PC-3 (cell line): ENCODE measurements at regions not wholly inside any gene's neighbourhood (a gene's known extent, or its start where the extent isn't known, plus 50 kb on each side); places are given as distances from the start of the nearest gene placed in this dataset.

Experiments
- ATAC-seq: fragments of 200-7000 bp; cut with Tn5 transposase; 2 replicates; pipeline ENCODE4 v1.9.1; 2020; ENCODE audit warnings: mild to moderate bottlenecking, moderate library complexity
- BruUV-seq: library from RNA; stranded (reverse); fragments of 400-500 nt; replicated peaks from 2 replicates; lab custom pipeline; 2021; lab: Mats Ljungman, UMichigan
- CTCF ChIA-PET: fragments of 300-600 bp; sonication (Branson Sonifier 250); formaldehyde crosslinking; loops from one replicate; lab custom pipeline; 2022; ENCODE audit warnings: antibody characterized with exemption; lab: Charles Lee
- POLR2A ChIA-PET: fragments of 300-600 bp; sonication (Branson Sonifier 250); formaldehyde crosslinking; loops from one replicate; lab custom pipeline; 2022; ENCODE audit warnings: antibody characterized with exemption; ENCODE audit not compliant: unreplicated experiment; lab: Charles Lee
- DNase-seq: peaks from one replicate; pipeline ENCODE4 v3.0.0-alpha.2; 2015
- H2AFZ ChIP-seq: fragments of 300-600 bp; sonication (generic); 2 replicates; pipeline ENCODE4 v1.6.0; 2016; ENCODE audit warnings: antibody characterized with exemption, low read length
- H3F3A ChIP-seq: fragments of 300-600 bp; sonication (generic); one replicate; pipeline ENCODE4 v1.6.0; 2017; ENCODE audit warnings: antibody characterized with exemption, low read length, control low read depth, mild to moderate bottlenecking; ENCODE audit not compliant: unreplicated experiment
- H3K27ac ChIP-seq: fragments of 300-600 bp; sonication (generic); 2 replicates; pipeline ENCODE4 v1.5.1; 2016; ENCODE audit warnings: mild to moderate bottlenecking, low read length
- H3K27me3 ChIP-seq: fragments of 300-600 bp; sonication (generic); 2 replicates; pipeline ENCODE4 v1.6.1; 2016; ENCODE audit warnings: low read length, mixed read lengths
- H3K36me3 ChIP-seq: fragments of 300-600 bp; sonication (generic); 2 replicates; pipeline ENCODE4 v1.6.1; 2016; ENCODE audit warnings: low read depth, mixed run types, low read length, mixed read lengths
- H3K4me1 ChIP-seq: fragments of 300-600 bp; sonication (generic); 2 replicates; pipeline ENCODE4 v1.5.1; 2016; ENCODE audit warnings: low read length; ENCODE audit not compliant: insufficient read depth
- H3K4me2 ChIP-seq: fragments of 300-600 bp; sonication (generic); 2 replicates; pipeline ENCODE4 v1.6.0; 2016; ENCODE audit warnings: low read length
- H3K4me3 ChIP-seq: fragments of 300-600 bp; sonication (generic); 2 replicates; pipeline ENCODE4 v1.5.1; 2016; ENCODE audit warnings: mild to moderate bottlenecking, low read length, mixed read lengths
- H3K79me2 ChIP-seq: fragments of 300-600 bp; sonication (generic); 2 replicates; pipeline ENCODE4 v1.6.1; 2017; ENCODE audit warnings: low read length, mixed read lengths
- H3K9ac ChIP-seq: fragments of 300-600 bp; sonication (generic); 2 replicates; pipeline ENCODE4 v1.6.0; 2016; ENCODE audit warnings: mild to moderate bottlenecking, low read length
- H3K9me2 ChIP-seq: fragments of 300-600 bp; sonication (generic); replicated peaks from 2 replicates; pipeline ENCODE4 v1.6.1; 2016; ENCODE audit warnings: mixed run types, low read length, mixed read lengths
- H3K9me3 ChIP-seq: fragments of 300-600 bp; sonication (generic); 2 replicates; pipeline ENCODE4 v1.6.1; 2016; ENCODE audit warnings: low read length, mixed read lengths
- H4K20me1 ChIP-seq: fragments of 300-600 bp; sonication (generic); 2 replicates; pipeline ENCODE4 v1.6.1; 2016; ENCODE audit warnings: low read length, mixed read lengths
- EZH2 ChIP-seq: fragments of 300-600 bp; sonication (generic); IDR thresholded peaks from one replicate; pipeline ENCODE4 v1.6.1; 2017; ENCODE audit warnings: antibody characterized with exemption, mild to moderate bottlenecking, low read length; ENCODE audit not compliant: unreplicated experiment
- EZH2phosphoT487 ChIP-seq: fragments of 300-600 bp; sonication (generic); IDR thresholded peaks from 2 replicates; pipeline ENCODE4 v1.6.1; 2018; ENCODE audit warnings: mild to moderate bottlenecking, antibody characterized with exemption, low read length, borderline replicate concordance
- intact Hi-C: fragments of 100-400 bp; cut with micrococcal nuclease; formaldehyde crosslinking; loops from 2 replicates; pipeline ENCODE4 v1.9.0; 2023
- TF ChIP-seq, protein P1 (sequence below): fragments of 300-600 bp; sonication (generic); conservative IDR thresholded peaks from 2 replicates; pipeline ENCODE4 v1.5.1; 2017; ENCODE audit warnings: antibody characterized with exemption, low read depth, mild to moderate bottlenecking, low read length

DNA sequence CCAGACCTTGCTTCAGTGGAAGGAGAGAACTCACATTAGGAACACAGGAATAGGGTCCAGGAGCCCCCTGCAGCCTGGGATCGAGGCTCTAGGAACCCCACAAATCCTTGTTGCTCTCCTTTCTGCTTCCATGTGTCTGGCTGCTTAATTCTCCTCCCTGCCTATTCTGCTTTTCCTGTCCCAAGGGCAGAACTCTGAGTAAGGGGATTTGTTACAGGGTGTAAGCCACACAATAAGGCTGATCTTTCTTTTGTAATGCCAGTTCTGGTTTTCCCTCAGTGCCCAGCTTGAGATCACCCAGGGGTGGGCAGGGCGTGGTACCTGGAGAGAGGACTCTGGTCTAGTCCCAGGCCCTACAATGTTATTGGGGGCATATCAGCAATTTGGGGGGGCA lies 119.6 kb upstream of the MGAT5 start:
- Histone ChIP-seq H3K4me1 (peaks cover 5% of the 10 kb centered on the region), H3F3A (no peaks in the 10 kb centered on the region), H4K20me1 (no peaks in the 10 kb centered on the region), H3K9ac (no peak overlapping the region), H3K36me3 (no peaks in the 10 kb centered on the region), H3K9me3 (no peaks in the 10 kb centered on the region), H3K79me2 (peaks cover 42% of the 10 kb centered on the region), H3K9me2 (no peaks in the 10 kb centered on the region), H3K27me3 (no peaks in the 10 kb centered on the region), H3K27ac (no peak overlapping the region), H3K4me3 (no peak overlapping the region), H3K4me2 (no peak overlapping the region), H2AFZ (no peak overlapping the region)
- ATAC-seq (no peak), DNase-seq (no peak)
- intact Hi-C loops: no loop called here
- ChIA-PET CTCF (no interaction called here), POLR2A (no interaction called here)
- BruUV-seq: no TSS peak
- TF ChIP-seq, protein P1, sequence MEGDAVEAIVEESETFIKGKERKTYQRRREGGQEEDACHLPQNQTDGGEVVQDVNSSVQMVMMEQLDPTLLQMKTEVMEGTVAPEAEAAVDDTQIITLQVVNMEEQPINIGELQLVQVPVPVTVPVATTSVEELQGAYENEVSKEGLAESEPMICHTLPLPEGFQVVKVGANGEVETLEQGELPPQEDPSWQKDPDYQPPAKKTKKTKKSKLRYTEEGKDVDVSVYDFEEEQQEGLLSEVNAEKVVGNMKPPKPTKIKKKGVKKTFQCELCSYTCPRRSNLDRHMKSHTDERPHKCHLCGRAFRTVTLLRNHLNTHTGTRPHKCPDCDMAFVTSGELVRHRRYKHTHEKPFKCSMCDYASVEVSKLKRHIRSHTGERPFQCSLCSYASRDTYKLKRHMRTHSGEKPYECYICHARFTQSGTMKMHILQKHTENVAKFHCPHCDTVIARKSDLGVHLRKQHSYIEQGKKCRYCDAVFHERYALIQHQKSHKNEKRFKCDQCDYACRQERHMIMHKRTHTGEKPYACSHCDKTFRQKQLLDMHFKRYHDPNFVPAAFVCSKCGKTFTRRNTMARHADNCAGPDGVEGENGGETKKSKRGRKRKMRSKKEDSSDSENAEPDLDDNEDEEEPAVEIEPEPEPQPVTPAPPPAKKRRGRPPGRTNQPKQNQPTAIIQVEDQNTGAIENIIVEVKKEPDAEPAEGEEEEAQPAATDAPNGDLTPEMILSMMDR: no peak
- TF ChIP-seq EZH2 (no peak), EZH2phosphoT487 (no peak)

DNA sequence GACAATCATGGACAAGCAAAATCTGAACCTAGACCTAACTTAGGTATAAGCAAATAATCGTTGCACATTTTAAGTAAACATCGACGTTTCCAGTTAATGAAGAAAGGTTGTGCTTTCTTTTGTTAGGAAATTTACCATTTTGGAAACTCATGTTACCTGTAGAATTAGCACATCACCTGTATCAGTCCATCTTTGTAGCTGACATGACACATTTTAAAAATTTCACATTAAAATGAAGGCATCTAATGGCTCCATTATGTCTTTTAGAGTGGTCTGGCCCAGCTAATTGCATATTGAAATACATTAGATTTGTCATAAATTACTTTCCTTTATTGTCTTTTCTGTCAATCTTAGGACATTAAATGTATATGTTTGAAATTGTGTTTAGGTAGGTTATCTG lies 119.0 kb upstream of the MGAT5 start:
- no peak for ATAC-seq
- Histone ChIP-seq H3K79me2 (peaks cover 42% of the 10 kb centered on the region), H3K4me1 (peaks cover 10% of the 10 kb centered on the region), H3K36me3 (no peaks in the 10 kb centered on the region), H3K4me3 (no peak overlapping the region), H3K9ac (no peak overlapping the region), H3K27me3 (no peaks in the 10 kb centered on the region), H4K20me1 (peaks cover 3% of the 10 kb centered on the region; the same call in 1 of the 2 replicates), H2AFZ (no peak overlapping the region), H3K27ac (no peak overlapping the region), H3K4me2 (no peak overlapping the region), H3F3A (no peaks in the 10 kb centered on the region), H3K9me3 (no peaks in the 10 kb centered on the region), H3K9me2 (no peaks in the 10 kb centered on the region)
- DNase-seq: no peak
- CTCF ChIA-PET: no interaction called here
- TF ChIP-seq, protein P1: no peak
- TF ChIP-seq EZH2phosphoT487 (no peak), EZH2 (no peak)
- intact Hi-C loops: no loop called here
- no TSS peak for BruUV-seq
- POLR2A ChIA-PET: no interaction called here

DNA sequence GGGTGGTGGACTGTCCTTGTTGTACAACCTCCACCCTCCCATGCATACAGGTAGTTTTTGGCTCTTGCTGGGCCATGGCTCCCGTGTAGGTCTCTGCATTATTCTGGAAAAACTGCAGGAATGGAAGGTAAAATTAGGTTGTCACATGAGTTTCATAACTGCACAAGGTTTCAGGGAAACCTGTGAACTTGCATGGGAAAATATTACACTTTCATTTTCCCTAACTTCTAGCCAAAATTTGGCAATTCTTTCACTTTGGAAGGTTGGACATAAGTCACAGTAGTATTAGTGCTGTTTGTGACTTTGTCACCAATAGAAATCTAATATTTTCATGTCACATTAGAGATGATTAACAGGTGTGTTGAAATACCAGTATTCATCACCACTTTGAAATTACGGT lies 118.1 kb upstream of the MGAT5 start:
- ChIA-PET POLR2A (no interaction called here), CTCF (no interaction called here)
- H4K20me1 ChIP-seq: peaks cover 7% of the 10 kb centered on the region; the same call in 1 of the 2 replicates
- no peak for TF ChIP-seq EZH2phosphoT487
- TF ChIP-seq EZH2: no peak
- TF ChIP-seq, protein P1: no peak
- H3K27me3 ChIP-seq: no peaks in the 10 kb centered on the region
- H3K4me2 ChIP-seq: no peak overlapping the region
- intact Hi-C loops: no loop called here
- H3F3A ChIP-seq: no peaks in the 10 kb centered on the region
- no peaks in the 10 kb centered on the region for H3K9me3 ChIP-seq
- H2AFZ ChIP-seq: no peak overlapping the region
- peaks cover 47% of the 10 kb centered on the region for H3K79me2 ChIP-seq
- H3K9ac ChIP-seq: no peak overlapping the region
- ATAC-seq (no peak), DNase-seq (no peak)
- no peak overlapping the region for H3K27ac ChIP-seq
- H3K4me1 ChIP-seq: peaks cover 20% of the 10 kb centered on the region
- H3K4me3 ChIP-seq: no peak overlapping the region
- H3K36me3 ChIP-seq: no peaks in the 10 kb centered on the region
- BruUV-seq: no TSS peak
- H3K9me2 ChIP-seq: no peaks in the 10 kb centered on the region
